ENCODE measurements at regions not wholly inside any gene's neighbourhood (a gene's known extent, or its start where the extent isn't known, plus 50 kb on each side); places are given as distances from the start of the nearest gene placed in this dataset.

DNA sequence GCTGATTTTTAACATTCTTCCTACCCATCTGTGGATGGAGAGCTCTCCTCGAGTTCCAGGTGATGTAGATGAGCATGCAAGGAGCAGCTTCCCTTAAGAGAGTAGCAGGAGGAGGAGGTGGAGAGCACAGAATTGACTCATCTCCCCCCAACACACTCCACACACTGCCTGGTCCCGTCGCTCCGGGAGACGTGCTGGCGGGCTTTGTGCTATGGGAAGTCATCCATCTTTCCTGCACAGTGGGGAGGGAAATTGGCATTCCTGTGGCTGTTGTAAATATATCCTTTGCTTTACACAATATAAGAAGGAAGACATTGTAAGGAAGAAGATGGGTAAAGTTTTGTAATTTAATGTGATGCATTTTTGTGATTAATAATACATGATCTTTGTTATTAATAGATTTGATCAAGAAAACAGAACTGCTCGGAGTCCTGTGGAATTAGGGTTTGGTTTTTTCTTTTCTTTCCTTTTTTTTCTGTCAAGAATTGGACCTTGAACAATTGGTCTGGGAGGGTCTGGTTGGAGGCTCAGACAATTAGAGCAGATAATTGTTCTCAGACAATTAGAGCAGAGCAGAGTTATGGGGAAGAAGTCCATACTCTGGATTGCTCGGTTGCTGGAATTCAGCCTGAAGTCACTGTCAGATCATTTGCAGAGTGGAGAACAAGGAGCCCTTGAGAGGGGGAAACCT lies 297.8 kb downstream of the GADD45G start:
- peak in 2 of 6 donors; percentile 82 for DNase-seq (ENCODE audit: low read depth in 4 of 6, low spot score in 6 of 6)
- peaks cover 8% of the 10 kb centered on the region for H3K4me1 ChIP-seq (ENCODE audit: control insufficient read depth, insufficient read depth, low read length)
- no peak overlapping the region for H3K4me3 ChIP-seq (ENCODE audit: low read depth, low read length)
- no peaks in the 10 kb centered on the region for H3K36me3 ChIP-seq (ENCODE audit: control insufficient read depth, insufficient read depth, low read length)
- no peaks in the 10 kb centered on the region for H3K27me3 ChIP-seq (ENCODE audit: control insufficient read depth, insufficient read depth, low read length)
- WGBS (ENCODE audit: insufficient coverage) = 71% methylated on average over 1 of the region's 8 CpGs
- no peak overlapping the region for H3K27ac ChIP-seq (ENCODE audit: low read depth, low read length)
- H3K9me3 ChIP-seq (ENCODE audit: control insufficient read depth, insufficient read depth, low read length) = no peaks in the 10 kb centered on the region

GRCh38 chr9:89903141-89903475 lies 298.3 kb downstream of the GADD45G start:
- H3K36me3 ChIP-seq (ENCODE audit: control insufficient read depth, insufficient read depth, low read length) = no peaks in the 10 kb centered on the region
- no peak overlapping the region for H3K4me3 ChIP-seq (ENCODE audit: low read depth, low read length)
- no peaks in the 10 kb centered on the region for H3K27me3 ChIP-seq (ENCODE audit: control insufficient read depth, insufficient read depth, low read length)
- H3K4me1 ChIP-seq (ENCODE audit: control insufficient read depth, insufficient read depth, low read length) = peaks cover 8% of the 10 kb centered on the region
- no peak overlapping the region for H3K27ac ChIP-seq (ENCODE audit: low read depth, low read length)
- DNase-seq (ENCODE audit: low read depth in 4 of 6, low spot score in 6 of 6) = no peak
- no peaks in the 10 kb centered on the region for H3K9me3 ChIP-seq (ENCODE audit: control insufficient read depth, insufficient read depth, low read length)
- 70% methylated on average over 1 of the region's 3 CpGs for WGBS (ENCODE audit: insufficient coverage)

DNA sequence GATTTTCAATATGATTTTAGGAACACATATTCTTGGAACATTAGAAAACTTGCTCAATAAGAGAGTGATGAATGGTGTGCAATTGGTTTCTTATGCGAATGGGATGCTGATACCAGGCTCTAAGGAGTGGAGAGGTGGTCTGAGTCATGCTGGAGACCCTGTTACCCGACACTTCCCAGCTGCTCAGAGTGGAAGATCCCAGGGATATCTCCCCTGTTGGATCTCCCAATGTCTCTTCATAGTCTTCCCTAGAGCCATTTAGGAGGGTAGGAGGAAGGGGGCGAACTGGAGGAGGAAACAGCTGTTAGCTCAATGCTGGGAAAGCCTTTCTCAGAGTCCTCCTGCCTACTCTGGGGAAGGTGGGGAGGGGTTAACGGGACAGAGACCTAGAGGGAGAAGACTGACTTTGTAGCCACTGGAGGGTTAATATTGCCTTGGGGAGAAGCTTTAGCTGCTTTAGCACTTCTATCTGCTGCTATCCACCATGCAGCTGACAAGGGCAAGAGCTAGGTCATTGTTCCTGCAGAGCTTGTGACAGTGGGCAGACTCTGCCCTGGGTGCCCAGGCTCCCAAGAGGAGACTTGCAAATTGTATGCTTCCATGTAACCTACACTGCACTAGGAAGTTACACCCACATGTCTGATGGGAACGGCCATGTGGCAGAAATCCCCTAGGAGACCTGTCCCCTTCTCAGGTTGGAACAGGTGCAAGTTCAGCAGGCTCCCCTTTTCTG lies 301.0 kb downstream of the GADD45G start:
- no peak overlapping the region for H3K27ac ChIP-seq (ENCODE audit: low read depth, low read length)
- WGBS (ENCODE audit: insufficient coverage) = 83% methylated on average over 4 of the region's 5 CpGs
- H3K27me3 ChIP-seq (ENCODE audit: control insufficient read depth, insufficient read depth, low read length) = no peaks in the 10 kb centered on the region
- peaks cover 8% of the 10 kb centered on the region for H3K4me1 ChIP-seq (ENCODE audit: control insufficient read depth, insufficient read depth, low read length)
- no peaks in the 10 kb centered on the region for H3K36me3 ChIP-seq (ENCODE audit: control insufficient read depth, insufficient read depth, low read length)
- H3K9me3 ChIP-seq (ENCODE audit: control insufficient read depth, insufficient read depth, low read length) = no peaks in the 10 kb centered on the region
- no peak overlapping the region for H3K4me3 ChIP-seq (ENCODE audit: low read depth, low read length)
- no peak for DNase-seq (ENCODE audit: low read depth in 4 of 6, low spot score in 6 of 6)

DNA sequence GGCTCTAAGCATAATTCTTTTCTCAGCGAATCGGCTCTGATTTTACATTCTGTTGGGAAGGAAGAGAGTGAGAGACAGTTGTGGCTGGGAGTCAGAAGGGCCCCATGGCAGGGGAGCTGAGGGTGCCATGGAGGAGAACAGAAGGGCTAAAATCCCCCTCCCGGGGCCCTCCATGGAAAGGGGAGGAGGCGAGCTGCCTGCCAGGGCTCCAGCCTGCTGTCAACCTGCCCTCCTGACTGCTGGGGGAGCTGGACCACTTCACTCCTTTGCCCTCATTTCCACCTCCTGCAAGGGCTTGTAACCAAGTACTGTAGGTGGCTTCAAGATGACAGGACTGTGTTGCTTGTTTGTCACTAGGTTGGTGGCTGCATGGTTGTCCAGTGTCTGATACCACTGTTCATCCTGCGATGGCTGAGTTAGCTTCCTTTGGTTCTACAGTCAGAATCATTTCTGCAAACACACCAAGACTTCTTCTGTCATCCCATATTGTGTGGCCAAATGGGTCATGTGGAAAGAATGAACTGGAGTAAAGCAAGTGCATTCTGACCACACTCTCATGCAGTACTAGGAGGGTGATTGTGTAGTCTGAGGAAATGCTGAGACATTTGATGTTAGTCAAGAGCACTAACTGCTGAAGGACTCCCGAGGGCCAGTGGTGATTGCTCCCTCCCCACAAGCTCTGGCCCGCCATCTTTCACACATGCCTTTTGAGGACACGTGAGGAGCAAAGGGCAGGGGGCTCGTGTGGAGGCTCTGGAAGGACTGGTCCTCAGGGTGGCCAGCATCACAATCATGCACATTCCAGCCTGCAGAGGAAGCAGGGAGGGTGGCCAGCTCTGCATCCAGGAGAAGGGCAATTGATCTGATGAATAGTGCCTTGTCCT lies 307.2 kb downstream of the GADD45G start:
- 86% methylated on average over 6 of the region's 9 CpGs for WGBS (ENCODE audit: insufficient coverage)
- Histone ChIP-seq H3K4me3 (ENCODE audit: low read depth, low read length) (no peak overlapping the region), H3K27me3 (ENCODE audit: control insufficient read depth, insufficient read depth, low read length) (no peaks in the 10 kb centered on the region), H3K9me3 (ENCODE audit: control insufficient read depth, insufficient read depth, low read length) (no peaks in the 10 kb centered on the region), H3K27ac (ENCODE audit: low read depth, low read length) (no peak overlapping the region), H3K36me3 (ENCODE audit: control insufficient read depth, insufficient read depth, low read length) (no peaks in the 10 kb centered on the region), H3K4me1 (ENCODE audit: control insufficient read depth, insufficient read depth, low read length) (no peaks in the 10 kb centered on the region)
- no peak for DNase-seq (ENCODE audit: low read depth in 4 of 6, low spot score in 6 of 6)

GRCh38 chr9:89912605-89912953 lies 307.8 kb downstream of the GADD45G start:
- DNase-seq (ENCODE audit: low read depth in 4 of 6, low spot score in 6 of 6) = no peak
- H3K9me3 ChIP-seq (ENCODE audit: control insufficient read depth, insufficient read depth, low read length) = no peaks in the 10 kb centered on the region
- no peak overlapping the region for H3K4me3 ChIP-seq (ENCODE audit: low read depth, low read length)
- no peaks in the 10 kb centered on the region for H3K27me3 ChIP-seq (ENCODE audit: control insufficient read depth, insufficient read depth, low read length)
- no peak overlapping the region for H3K27ac ChIP-seq (ENCODE audit: low read depth, low read length)
- no peaks in the 10 kb centered on the region for H3K36me3 ChIP-seq (ENCODE audit: control insufficient read depth, insufficient read depth, low read length)
- 100% methylated on average over 1 of the region's 5 CpGs for WGBS (ENCODE audit: insufficient coverage)
- no peaks in the 10 kb centered on the region for H3K4me1 ChIP-seq (ENCODE audit: control insufficient read depth, insufficient read depth, low read length)

DNA sequence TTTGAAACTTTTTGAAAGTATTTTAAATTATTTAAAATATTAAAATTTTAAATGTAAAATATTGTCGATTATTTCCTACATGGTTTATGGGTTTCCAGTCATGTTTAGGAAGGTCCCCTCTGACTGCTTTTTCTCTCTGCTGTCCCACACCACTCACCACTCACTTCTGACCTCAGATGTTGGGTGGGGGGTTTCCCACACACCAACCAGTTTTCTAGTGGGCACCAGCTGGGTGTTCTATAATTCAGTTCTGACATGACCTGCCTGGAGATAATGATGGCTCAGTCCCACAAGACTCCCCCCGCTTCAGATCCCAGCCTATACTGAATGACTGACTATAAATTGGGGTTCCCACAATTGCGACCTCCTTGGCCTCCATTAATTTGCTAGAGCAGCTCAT lies 310.4 kb downstream of the GADD45G start:
- DNase-seq (ENCODE audit: low read depth in 4 of 6, low spot score in 6 of 6) = no peak
- Histone ChIP-seq H3K4me3 (ENCODE audit: low read depth, low read length) (no peak overlapping the region), H3K27me3 (ENCODE audit: control insufficient read depth, insufficient read depth, low read length) (no peaks in the 10 kb centered on the region), H3K27ac (ENCODE audit: low read depth, low read length) (no peak overlapping the region), H3K4me1 (ENCODE audit: control insufficient read depth, insufficient read depth, low read length) (peaks cover 8% of the 10 kb centered on the region), H3K9me3 (ENCODE audit: control insufficient read depth, insufficient read depth, low read length) (no peaks in the 10 kb centered on the region), H3K36me3 (ENCODE audit: control insufficient read depth, insufficient read depth, low read length) (no peaks in the 10 kb centered on the region)
- WGBS (ENCODE audit: insufficient coverage) = no CpG with 5 or more reads among the region's 3 CpGs

DNA sequence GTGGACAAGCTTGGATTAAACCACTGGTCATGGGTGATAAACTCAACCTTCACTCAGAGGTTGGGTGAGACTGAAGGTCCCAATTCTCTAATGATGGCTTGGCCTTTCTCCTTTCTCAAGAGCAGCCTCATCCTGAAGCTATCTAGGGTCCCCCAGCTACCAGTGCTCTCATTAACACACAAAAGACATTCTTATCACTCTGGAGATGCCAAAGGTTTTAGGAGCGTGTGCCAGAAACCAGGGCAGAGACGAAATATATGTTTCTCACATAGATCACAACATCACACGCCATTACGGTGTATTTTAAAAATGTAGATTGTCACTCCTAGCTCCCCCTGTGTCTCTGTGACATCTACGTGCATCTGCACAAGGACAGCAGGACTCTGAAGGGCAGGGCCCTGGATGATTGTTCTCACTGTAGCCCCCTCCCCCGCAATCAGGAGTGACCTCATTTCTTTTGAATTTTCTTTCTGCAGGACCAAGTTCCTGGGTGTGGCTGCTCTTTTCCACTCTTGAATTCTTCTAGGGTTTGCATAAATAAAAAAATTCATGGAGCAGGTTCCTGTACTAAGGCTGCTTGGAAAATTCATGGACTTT lies 311.3 kb downstream of the GADD45G start:
- peaks cover 14% of the 10 kb centered on the region for H3K4me1 ChIP-seq (ENCODE audit: control insufficient read depth, insufficient read depth, low read length)
- WGBS (ENCODE audit: insufficient coverage) = 82% methylated on average over 2 of the region's 6 CpGs
- H3K36me3 ChIP-seq (ENCODE audit: control insufficient read depth, insufficient read depth, low read length) = no peaks in the 10 kb centered on the region
- H3K9me3 ChIP-seq (ENCODE audit: control insufficient read depth, insufficient read depth, low read length) = no peaks in the 10 kb centered on the region
- peak in 1 of 6 donors; percentile 1 for DNase-seq (ENCODE audit: low read depth in 4 of 6, low spot score in 6 of 6)
- H3K27me3 ChIP-seq (ENCODE audit: control insufficient read depth, insufficient read depth, low read length) = no peaks in the 10 kb centered on the region
- no peak overlapping the region for H3K27ac ChIP-seq (ENCODE audit: low read depth, low read length)
- no peak overlapping the region for H3K4me3 ChIP-seq (ENCODE audit: low read depth, low read length)

DNA sequence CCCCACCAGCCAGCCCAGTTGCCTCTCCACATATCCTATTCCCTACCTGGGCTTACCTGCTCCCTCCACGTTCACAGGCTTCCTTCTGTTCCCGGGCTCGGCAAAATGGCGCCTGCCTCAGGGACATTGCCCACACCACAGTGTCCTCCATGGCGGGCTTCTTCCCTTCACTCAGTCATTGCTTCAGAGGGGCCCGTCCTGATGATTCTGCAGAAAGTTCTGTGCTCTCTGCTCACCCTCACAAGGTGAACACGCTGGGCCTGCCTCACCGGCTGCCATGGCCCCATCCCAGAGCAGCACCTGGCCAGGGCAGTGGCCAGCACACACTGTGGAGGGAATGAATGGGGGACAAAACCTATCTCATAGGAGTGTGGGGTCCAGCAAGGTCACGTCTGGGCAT lies 313.0 kb downstream of the GADD45G start:
- Histone ChIP-seq H3K27ac (ENCODE audit: low read depth, low read length) (no peak overlapping the region), H3K4me1 (ENCODE audit: control insufficient read depth, insufficient read depth, low read length) (peaks cover 16% of the 10 kb centered on the region), H3K9me3 (ENCODE audit: control insufficient read depth, insufficient read depth, low read length) (no peaks in the 10 kb centered on the region), H3K4me3 (ENCODE audit: low read depth, low read length) (no peak overlapping the region), H3K36me3 (ENCODE audit: control insufficient read depth, insufficient read depth, low read length) (no peaks in the 10 kb centered on the region), H3K27me3 (ENCODE audit: control insufficient read depth, insufficient read depth, low read length) (no peaks in the 10 kb centered on the region)
- no peak for DNase-seq (ENCODE audit: low read depth in 4 of 6, low spot score in 6 of 6)
- 96% methylated on average over 8 of the region's 9 CpGs for WGBS (ENCODE audit: insufficient coverage)

DNA sequence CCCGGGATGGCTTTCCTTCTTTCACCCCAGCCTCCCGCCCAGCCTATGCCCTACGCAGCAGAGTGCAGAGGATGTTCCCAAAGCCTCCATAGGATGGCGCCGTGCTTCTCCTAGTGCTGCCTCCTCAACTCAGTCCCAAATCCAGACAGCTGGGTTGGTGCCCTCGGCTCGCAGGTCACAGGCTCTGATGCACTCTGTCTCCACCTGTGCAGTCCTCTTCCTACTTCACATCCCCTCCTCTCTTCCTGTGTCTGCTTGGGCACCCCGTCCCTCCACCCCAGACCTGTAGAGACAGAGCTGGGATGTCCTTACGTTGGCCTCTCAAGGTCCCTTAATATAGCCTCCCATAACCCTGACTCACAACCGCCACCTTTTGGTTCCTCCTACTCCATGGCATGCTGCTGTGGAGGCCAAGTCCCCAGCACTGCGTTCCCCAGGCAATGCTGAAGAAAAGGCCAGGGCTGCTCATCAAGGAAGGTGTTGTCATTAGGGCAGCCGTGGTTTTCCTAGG lies 314.4 kb downstream of the GADD45G start:
- Histone ChIP-seq H3K36me3 (ENCODE audit: control insufficient read depth, insufficient read depth, low read length) (no peaks in the 10 kb centered on the region), H3K4me1 (ENCODE audit: control insufficient read depth, insufficient read depth, low read length) (peaks cover 16% of the 10 kb centered on the region), H3K27ac (ENCODE audit: low read depth, low read length) (no peak overlapping the region), H3K9me3 (ENCODE audit: control insufficient read depth, insufficient read depth, low read length) (no peaks in the 10 kb centered on the region), H3K27me3 (ENCODE audit: control insufficient read depth, insufficient read depth, low read length) (no peaks in the 10 kb centered on the region), H3K4me3 (ENCODE audit: low read depth, low read length) (no peak overlapping the region)
- WGBS (ENCODE audit: insufficient coverage) = 50% methylated on average over 12 of the region's 12 CpGs
- DNase-seq (ENCODE audit: low read depth in 4 of 6, low spot score in 6 of 6) = peak in 2 of 6 donors; percentile 19 to 22
